Suprapubic skin (tissue), 4 donors: ENCODE measurements at regions not wholly inside any gene's neighbourhood (a gene's known extent, or its start where the extent isn't known, plus 50 kb on each side); places are given as distances from the start of the nearest gene placed in this dataset.
A peak's percentile ranks its signal among the peaks of the same experiment; 100 is the strongest.

Source experiments
- DNase-seq, 2 donors: peaks; one replicate each; pipeline ENCODE4 v3.0.0-alpha.2; 2019; ENCODE audit warnings: low spot score in 2 of 2
- H3K27ac ChIP-seq: fragments of 200-600 bp; sonication (generic); one replicate; pipeline ENCODE4 v1.5.1; 2019
- H3K27me3 ChIP-seq: fragments of 200-600 bp; sonication (generic); one replicate; pipeline ENCODE4 v1.5.1; 2019
- H3K36me3 ChIP-seq: fragments of 200-600 bp; sonication (generic); one replicate; pipeline ENCODE4 v1.5.1; 2019
- H3K4me1 ChIP-seq: fragments of 200-600 bp; sonication (generic); one replicate; pipeline ENCODE4 v1.5.1; 2019
- H3K4me3 ChIP-seq: fragments of 200-600 bp; sonication (generic); one replicate; pipeline ENCODE4 v1.5.1; 2019; ENCODE audit warnings: mild to moderate bottlenecking
- H3K9me3 ChIP-seq: fragments of 200-600 bp; sonication (generic); one replicate; pipeline ENCODE4 v1.5.1; 2019
- EP300 ChIP-seq: sonication (generic); formaldehyde crosslinking; IDR thresholded peaks from one replicate; pipeline ENCODE4 v1.6.1; 2017; ENCODE audit warnings: antibody characterized with exemption
- POLR2A ChIP-seq, 2 donors: fragments of 450-650 bp; IDR thresholded peaks; one replicate each; pipeline ENCODE4 v1.6.1; 2017; ENCODE audit warnings: antibody characterized with exemption in 2 of 2, mild to moderate bottlenecking in 2 of 2, moderate library complexity in 2 of 2
- POLR2AphosphoS5 ChIP-seq, 3 donors: sonication (generic); formaldehyde crosslinking; IDR thresholded peaks; one replicate each; pipeline ENCODE4 v1.6.1; 2017; ENCODE audit warnings: antibody characterized with exemption in 3 of 3
- WGBS: methylation state at CpG from one replicate; pipeline ENCODE4 v1.1.5; 2018; 5-methylcytosine and 5-hydroxymethylcytosine counted together
- TF ChIP-seq, protein P1 (sequence below), 2 donors: fragments of 200-600 bp in 1 of 2; fragments of 450-650 bp in 1 of 2; sonication (generic) in 1 of 2; IDR thresholded peaks; one replicate each; pipeline ENCODE4 v1.5.1; 2016 to 2019; ENCODE audit warnings: antibody characterized with exemption in 2 of 2, mild to moderate bottlenecking in 1 of 2, moderate library complexity in 1 of 2

DNA sequence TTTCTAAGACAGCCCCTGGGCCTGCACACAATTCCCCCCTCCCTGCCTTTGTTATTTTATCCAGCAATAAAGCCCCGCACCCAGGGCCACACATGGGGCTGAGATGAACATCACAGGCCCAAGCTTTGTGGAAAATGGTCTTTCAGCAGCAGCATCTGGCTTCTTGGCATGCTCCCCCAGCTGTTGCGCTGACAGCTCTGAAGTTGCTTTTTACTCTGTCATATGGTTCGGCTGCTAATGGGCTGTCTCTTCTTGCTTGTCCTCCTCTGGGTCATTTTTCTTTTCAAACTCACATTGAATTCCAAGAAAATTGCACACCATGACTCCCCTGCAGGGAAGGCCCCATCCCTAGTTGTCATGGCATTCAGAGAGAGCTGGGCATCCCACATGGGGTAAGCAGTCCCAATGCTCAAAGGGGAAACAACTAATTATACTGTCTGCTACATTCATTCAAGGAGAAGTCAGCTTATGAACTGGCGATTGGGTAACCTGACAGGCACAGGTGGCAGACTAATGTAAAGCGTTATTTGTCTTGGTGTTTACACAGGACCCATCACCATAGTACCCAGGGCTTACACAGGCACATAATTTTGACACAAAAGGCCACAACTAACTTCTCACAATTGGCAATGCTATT, 74.0 kb upstream of the CDKN3 start:
- Histone ChIP-seq H3K27me3 (no peaks in the 10 kb centered on the region), H3K4me3 (no peak overlapping the region), H3K4me1 (no peaks in the 10 kb centered on the region), H3K27ac (no peak overlapping the region), H3K36me3 (no peaks in the 10 kb centered on the region), H3K9me3 (no peaks in the 10 kb centered on the region)
- DNase-seq, result no peak
- 72% methylated on average over 5 of the region's 5 CpGs for WGBS
- TF ChIP-seq, protein P1, sequence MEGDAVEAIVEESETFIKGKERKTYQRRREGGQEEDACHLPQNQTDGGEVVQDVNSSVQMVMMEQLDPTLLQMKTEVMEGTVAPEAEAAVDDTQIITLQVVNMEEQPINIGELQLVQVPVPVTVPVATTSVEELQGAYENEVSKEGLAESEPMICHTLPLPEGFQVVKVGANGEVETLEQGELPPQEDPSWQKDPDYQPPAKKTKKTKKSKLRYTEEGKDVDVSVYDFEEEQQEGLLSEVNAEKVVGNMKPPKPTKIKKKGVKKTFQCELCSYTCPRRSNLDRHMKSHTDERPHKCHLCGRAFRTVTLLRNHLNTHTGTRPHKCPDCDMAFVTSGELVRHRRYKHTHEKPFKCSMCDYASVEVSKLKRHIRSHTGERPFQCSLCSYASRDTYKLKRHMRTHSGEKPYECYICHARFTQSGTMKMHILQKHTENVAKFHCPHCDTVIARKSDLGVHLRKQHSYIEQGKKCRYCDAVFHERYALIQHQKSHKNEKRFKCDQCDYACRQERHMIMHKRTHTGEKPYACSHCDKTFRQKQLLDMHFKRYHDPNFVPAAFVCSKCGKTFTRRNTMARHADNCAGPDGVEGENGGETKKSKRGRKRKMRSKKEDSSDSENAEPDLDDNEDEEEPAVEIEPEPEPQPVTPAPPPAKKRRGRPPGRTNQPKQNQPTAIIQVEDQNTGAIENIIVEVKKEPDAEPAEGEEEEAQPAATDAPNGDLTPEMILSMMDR (IDR thresholded peaks at IDR 0.05), result no peak
- TF ChIP-seq POLR2A (IDR thresholded peaks at IDR 0.05), result no peak
- TF ChIP-seq POLR2AphosphoS5 (IDR thresholded peaks at IDR 0.05), result no peak
- TF ChIP-seq EP300, result no peak

DNA sequence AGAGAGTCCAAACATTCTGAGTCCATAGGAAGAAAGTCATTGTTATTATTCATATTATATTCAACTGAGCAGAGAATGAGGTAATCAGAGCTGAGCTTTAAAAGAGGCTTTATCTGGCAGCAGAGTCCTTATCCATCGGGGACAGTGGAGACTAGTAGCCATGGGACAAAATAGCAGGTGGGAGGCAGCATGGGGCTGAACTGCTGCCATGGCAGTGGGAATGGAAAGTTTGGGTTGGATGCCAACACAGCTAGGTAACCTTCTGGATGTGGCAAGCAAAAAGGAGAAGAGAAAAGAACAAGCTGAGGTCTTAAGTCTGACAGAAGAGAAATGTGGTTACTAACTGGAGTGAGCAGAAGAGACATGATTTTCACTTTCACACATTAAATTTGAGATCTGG, 71.0 kb upstream of the CDKN3 start:
- DNase-seq, result no peak
- H3K27ac ChIP-seq, result no peak overlapping the region
- no peaks in the 10 kb centered on the region for H3K4me1 ChIP-seq
- no peaks in the 10 kb centered on the region for H3K36me3 ChIP-seq
- H3K9me3 ChIP-seq, result no peaks in the 10 kb centered on the region
- no peak for TF ChIP-seq POLR2AphosphoS5 (IDR thresholded peaks at IDR 0.05)
- H3K4me3 ChIP-seq, result no peak overlapping the region
- 77% methylated on average over 1 of the region's 1 CpG for WGBS
- H3K27me3 ChIP-seq, result no peaks in the 10 kb centered on the region

DNA sequence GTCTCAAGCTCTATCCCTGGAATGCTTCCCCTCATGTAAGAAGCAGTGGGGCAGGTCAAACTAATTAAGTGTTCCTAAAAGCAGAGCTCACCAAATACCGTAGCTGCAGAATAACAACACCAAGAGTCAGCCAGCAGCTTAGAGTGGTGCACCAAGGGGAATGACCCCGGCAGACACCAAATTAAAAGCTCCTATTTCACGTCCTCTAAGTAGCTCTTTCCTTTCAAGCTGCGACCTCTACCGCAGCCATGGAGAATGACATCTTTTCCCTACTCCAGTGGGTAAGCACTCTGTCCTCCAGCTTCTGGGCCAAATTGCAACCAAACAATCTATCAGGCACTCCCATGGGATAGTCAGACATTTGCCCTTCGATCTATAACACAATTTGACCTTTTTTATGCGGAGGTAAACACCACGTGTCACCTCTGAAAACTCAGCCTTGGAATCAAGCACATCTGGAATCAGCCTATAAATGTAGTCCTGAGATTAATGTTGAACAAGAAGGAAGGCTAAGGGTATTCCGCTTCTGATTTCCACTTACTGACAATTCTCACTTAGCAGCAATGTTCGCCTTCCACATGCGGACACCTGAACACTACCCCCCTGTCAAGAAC, 67.6 kb upstream of the CDKN3 start:
- no peak for DNase-seq
- Histone ChIP-seq H3K27ac (no peak overlapping the region), H3K27me3 (no peaks in the 10 kb centered on the region), H3K36me3 (no peaks in the 10 kb centered on the region), H3K4me3 (no peak overlapping the region), H3K4me1 (no peaks in the 10 kb centered on the region), H3K9me3 (no peaks in the 10 kb centered on the region)
- TF ChIP-seq, protein P1 (IDR thresholded peaks at IDR 0.05), result peak; percentile 19 to 69
- TF ChIP-seq POLR2A (IDR thresholded peaks at IDR 0.05), result no peak
- no peak for TF ChIP-seq EP300
- 31% methylated on average over 11 of the region's 11 CpGs for WGBS

DNA sequence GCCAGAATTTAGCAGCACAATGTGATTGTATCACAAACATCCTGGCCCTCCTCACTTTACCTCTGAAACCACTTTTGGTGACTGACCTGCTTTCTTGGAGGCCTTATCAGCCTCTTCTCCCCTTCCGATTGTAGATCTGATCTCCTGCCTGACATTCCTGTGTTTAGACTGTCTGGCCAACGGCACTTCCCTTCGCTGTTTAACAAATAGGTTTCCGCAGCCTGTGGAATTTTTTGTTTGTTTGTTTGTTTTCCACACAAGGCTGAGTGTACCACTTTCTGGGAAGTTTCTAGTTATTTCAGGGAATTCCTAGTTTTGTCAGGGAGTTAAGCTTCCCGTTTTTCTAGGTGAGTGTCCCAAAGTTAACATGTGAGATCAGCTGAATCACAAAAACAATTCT, 65.9 kb upstream of the CDKN3 start:
- Histone ChIP-seq H3K9me3 (no peaks in the 10 kb centered on the region), H3K27me3 (no peaks in the 10 kb centered on the region), H3K4me3 (no peak overlapping the region), H3K4me1 (no peaks in the 10 kb centered on the region), H3K36me3 (no peaks in the 10 kb centered on the region), H3K27ac (no peak overlapping the region)
- TF ChIP-seq POLR2AphosphoS5 (IDR thresholded peaks at IDR 0.05), result no peak
- TF ChIP-seq POLR2A (IDR thresholded peaks at IDR 0.05), result no peak
- no peak for TF ChIP-seq EP300
- TF ChIP-seq, protein P1 (IDR thresholded peaks at IDR 0.05), result no peak
- 91% methylated on average over 5 of the region's 5 CpGs for WGBS
- DNase-seq, result no peak

DNA sequence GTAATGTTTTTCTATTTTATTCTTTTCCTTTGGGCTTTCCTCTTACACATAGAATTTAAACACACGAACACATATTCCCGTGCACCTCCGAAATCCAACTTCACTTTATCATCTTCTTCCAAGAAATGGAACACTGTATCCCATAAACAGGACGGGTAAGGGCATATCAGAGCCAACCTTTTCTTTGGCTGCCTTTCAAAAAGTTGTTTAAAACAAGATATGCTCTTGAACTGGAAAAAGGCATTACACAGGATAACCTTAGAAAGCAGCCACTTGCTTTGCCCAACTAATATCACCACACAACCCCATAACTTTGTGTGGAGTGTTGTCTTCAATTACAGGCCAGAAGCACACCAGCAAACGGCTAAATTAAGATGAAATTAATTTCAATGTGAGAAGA, 65.3 kb upstream of the CDKN3 start:
- no peak overlapping the region for H3K27ac ChIP-seq
- TF ChIP-seq POLR2AphosphoS5 (IDR thresholded peaks at IDR 0.05) (no peak), EP300 (no peak)
- no peaks in the 10 kb centered on the region for H3K4me1 ChIP-seq
- 66% methylated on average over 5 of the region's 5 CpGs for WGBS
- no peaks in the 10 kb centered on the region for H3K9me3 ChIP-seq
- H3K4me3 ChIP-seq, result no peak overlapping the region
- H3K36me3 ChIP-seq, result no peaks in the 10 kb centered on the region
- no peaks in the 10 kb centered on the region for H3K27me3 ChIP-seq
- no peak for DNase-seq

DNA sequence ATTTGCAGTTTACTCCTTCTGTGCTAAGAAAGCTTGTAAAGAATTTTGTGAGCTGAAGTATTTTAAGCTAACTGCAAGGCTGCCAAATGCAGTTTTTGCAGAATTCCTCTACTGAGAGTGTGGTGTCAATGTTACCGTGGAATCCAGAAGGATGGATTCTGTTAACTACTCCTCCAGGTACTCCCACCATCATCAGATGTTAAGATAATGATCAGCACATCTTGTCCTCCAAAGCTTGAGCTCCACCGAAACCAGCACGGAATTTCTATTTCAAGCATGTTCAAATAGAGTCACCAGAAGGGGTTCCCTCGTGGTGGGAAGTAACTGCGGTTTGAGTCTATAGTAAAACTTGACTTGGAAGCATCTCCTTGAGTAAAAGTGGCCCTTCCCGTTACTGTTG, 64.3 kb upstream of the CDKN3 start:
- Histone ChIP-seq H3K27me3 (no peaks in the 10 kb centered on the region), H3K4me3 (no peak overlapping the region), H3K27ac (no peak overlapping the region), H3K4me1 (no peaks in the 10 kb centered on the region), H3K9me3 (no peaks in the 10 kb centered on the region), H3K36me3 (no peaks in the 10 kb centered on the region)
- 90% methylated on average over 6 of the region's 6 CpGs for WGBS
- DNase-seq, result no peak
- no peak for TF ChIP-seq EP300
- TF ChIP-seq POLR2AphosphoS5 (IDR thresholded peaks at IDR 0.05), result no peak
- no peak for TF ChIP-seq POLR2A (IDR thresholded peaks at IDR 0.05)
- TF ChIP-seq, protein P1 (IDR thresholded peaks at IDR 0.05), result no peak
